Kidney epithelial cell (primary cell): ENCODE measurements at regions not wholly inside any gene's neighbourhood (a gene's known extent, or its start where the extent isn't known, plus 50 kb on each side); places are given as distances from the start of the nearest gene placed in this dataset.

ENCODE experiments used
- DNase-seq: peaks from one replicate; pipeline ENCODE4 v3.0.0-alpha.2; 2010; ENCODE audit warnings: low read depth
- H3K27me3 ChIP-seq: 2 replicates; pipeline ENCODE4 v1.6.0; 2011; ENCODE audit warnings: low read length; ENCODE audit not compliant: control insufficient read depth, insufficient read depth
- H3K36me3 ChIP-seq: 2 replicates; pipeline ENCODE4 v1.5.1; 2011; ENCODE audit warnings: low read length; ENCODE audit not compliant: control insufficient read depth, insufficient read depth
- H3K4me3 ChIP-seq: 2 replicates; pipeline ENCODE4 v1.5.1; 2011; ENCODE audit warnings: low read depth, mild to moderate bottlenecking, control low read depth, low read length
- CTCF ChIP-seq: IDR thresholded peaks from 2 replicates; pipeline ENCODE4 v1.5.1; 2011; ENCODE audit warnings: mild to moderate bottlenecking, moderate library complexity, low read length, control low read depth, inconsistent platforms; ENCODE audit not compliant: insufficient read depth, poor library complexity, severe bottlenecking

- H3K4me3 ChIP-seq, result no peak overlapping the region
- H3K36me3 ChIP-seq, result no peaks in the 10 kb centered on the region
- no peaks in the 10 kb centered on the region for H3K27me3 ChIP-seq
- TF ChIP-seq CTCF, result no peak
- no peak for DNase-seq
These were observed 108.9 kb upstream of the PPP1R26 start for GRCh38 chr9:135370411-135371375.

DNA sequence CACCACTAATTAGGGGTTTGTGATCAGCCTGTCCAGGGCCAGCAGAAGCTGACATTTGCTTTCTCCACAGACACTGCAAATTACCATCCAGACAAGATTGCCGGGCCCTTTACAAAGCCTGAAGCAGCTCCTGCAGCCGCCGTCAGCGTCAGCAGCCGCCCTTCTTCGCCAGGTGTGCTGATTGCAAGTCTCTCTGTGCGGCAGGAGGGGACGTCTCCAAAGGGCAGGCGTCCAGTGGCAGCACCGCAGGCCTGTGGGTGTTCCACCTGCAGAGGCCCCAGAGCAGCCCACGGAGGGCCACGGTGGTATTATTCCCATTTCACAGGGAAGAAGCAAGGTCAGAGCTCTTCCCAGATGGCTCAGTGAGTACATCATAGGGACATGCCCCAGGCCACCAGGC lies 108.0 kb upstream of the PPP1R26 start:
- Histone ChIP-seq H3K27me3 (no peaks in the 10 kb centered on the region), H3K4me3 (no peak overlapping the region), H3K36me3 (no peaks in the 10 kb centered on the region)
- no peak for TF ChIP-seq CTCF
- no peak for DNase-seq

- Histone ChIP-seq H3K27me3 (no peaks in the 10 kb centered on the region), H3K4me3 (no peak overlapping the region), H3K36me3 (no peaks in the 10 kb centered on the region)
- no peak for TF ChIP-seq CTCF
- no peak for DNase-seq
These were observed 107.5 kb upstream of the PPP1R26 start for GRCh38 chr9:135372036-135372435.

- no peaks in the 10 kb centered on the region for H3K36me3 ChIP-seq
- no peak for DNase-seq
- H3K4me3 ChIP-seq, result no peak overlapping the region
- TF ChIP-seq CTCF, result no peak
- H3K27me3 ChIP-seq, result no peaks in the 10 kb centered on the region
These were observed 107.0 kb upstream of the PPP1R26 start for GRCh38 chr9:135372501-135373008.

- DNase-seq, result no peak
- Histone ChIP-seq H3K27me3 (no peaks in the 10 kb centered on the region), H3K36me3 (no peaks in the 10 kb centered on the region), H3K4me3 (no peak overlapping the region)
- no peak for TF ChIP-seq CTCF
These were observed 106.4 kb upstream of the PPP1R26 start for GRCh38 chr9:135373151-135373685.
